ENCODE measurements at regions not wholly inside any gene's neighbourhood (a gene's known extent, or its start where the extent isn't known, plus 50 kb on each side); places are given as distances from the start of the nearest gene placed in this dataset.

DNA sequence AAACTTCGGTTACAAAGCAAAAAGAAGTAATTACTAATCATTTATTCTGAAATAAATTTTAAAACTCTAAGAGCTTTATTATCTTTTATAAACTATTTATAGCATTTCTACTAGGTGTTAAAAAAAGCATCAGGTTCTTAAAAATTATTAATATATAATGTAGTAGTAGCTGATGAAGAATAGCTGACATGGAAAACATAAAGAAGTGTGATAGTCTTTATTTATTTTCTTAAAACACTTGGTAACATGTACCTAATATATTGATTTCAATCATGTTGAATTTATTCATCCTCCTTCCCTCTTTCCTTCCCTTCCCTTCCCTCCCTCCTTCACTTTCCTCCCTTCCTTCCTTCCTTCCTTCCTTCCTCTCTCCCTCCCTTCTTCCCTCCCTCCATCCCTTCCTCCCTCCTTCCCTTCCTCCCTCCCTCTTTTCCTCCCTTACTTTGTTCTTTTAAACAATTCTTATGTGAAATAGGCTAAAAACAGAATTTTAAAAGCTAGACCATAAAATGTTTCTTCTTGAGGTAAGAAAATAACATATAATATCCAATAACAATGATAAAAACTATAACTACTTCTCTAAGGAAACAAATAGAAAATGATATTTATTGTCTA is 913.9 kb upstream of the MAP3K7 start:
- TF ChIP-seq POLR2A (IDR thresholded peaks at IDR 0.05) (no peak), POLR2AphosphoS5 (IDR thresholded peaks at IDR 0.05) (no peak)
- TF ChIP-seq, protein P1, sequence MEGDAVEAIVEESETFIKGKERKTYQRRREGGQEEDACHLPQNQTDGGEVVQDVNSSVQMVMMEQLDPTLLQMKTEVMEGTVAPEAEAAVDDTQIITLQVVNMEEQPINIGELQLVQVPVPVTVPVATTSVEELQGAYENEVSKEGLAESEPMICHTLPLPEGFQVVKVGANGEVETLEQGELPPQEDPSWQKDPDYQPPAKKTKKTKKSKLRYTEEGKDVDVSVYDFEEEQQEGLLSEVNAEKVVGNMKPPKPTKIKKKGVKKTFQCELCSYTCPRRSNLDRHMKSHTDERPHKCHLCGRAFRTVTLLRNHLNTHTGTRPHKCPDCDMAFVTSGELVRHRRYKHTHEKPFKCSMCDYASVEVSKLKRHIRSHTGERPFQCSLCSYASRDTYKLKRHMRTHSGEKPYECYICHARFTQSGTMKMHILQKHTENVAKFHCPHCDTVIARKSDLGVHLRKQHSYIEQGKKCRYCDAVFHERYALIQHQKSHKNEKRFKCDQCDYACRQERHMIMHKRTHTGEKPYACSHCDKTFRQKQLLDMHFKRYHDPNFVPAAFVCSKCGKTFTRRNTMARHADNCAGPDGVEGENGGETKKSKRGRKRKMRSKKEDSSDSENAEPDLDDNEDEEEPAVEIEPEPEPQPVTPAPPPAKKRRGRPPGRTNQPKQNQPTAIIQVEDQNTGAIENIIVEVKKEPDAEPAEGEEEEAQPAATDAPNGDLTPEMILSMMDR (IDR thresholded peaks at IDR 0.05): no peak

Measured in breast epithelium (tissue), 3 donors.